Type B pancreatic cell (in vitro differentiated cells): ENCODE measurements at regions not wholly inside any gene's neighbourhood (a gene's known extent, or its start where the extent isn't known, plus 50 kb on each side); places are given as distances from the start of the nearest gene placed in this dataset.
A peak's percentile ranks its signal among the peaks of the same experiment; 100 is the strongest.

ENCODE experiments used
- DNase-seq: peaks from one replicate; pipeline ENCODE4 v3.0.0; 2021; ENCODE audit warnings: mixed read lengths; ENCODE audit not compliant: unreplicated experiment; ENCODE audit errors: extremely low spot score
- H3K27ac Mint-ChIP-seq: 2 replicates; pipeline ENCODE4 v1.8.0; 2021; ENCODE audit warnings: mild to moderate bottlenecking, mixed read lengths
- H3K27me3 Mint-ChIP-seq: 2 replicates; pipeline ENCODE4 v1.8.0; 2021; ENCODE audit warnings: mixed read lengths
- H3K36me3 Mint-ChIP-seq: 2 replicates; pipeline ENCODE4 v1.8.0; 2021; ENCODE audit warnings: mixed read lengths
- H3K4me1 Mint-ChIP-seq: one replicate; pipeline ENCODE4 v1.8.0; 2021; ENCODE audit warnings: mixed read lengths; ENCODE audit not compliant: unreplicated experiment
- H3K4me3 Mint-ChIP-seq: 2 replicates; pipeline ENCODE4 v1.8.0; 2021; ENCODE audit warnings: mild to moderate bottlenecking, mixed read lengths
- H3K9me3 Mint-ChIP-seq: 2 replicates; pipeline ENCODE4 v1.8.0; 2021; ENCODE audit warnings: mixed read lengths
- CTCF ChIP-seq: fragments of 200-600 bp; sonication (generic); conservative IDR thresholded peaks from 2 replicates; pipeline ENCODE4 v1.5.0; 2021; ENCODE audit warnings: antibody characterized with exemption, mild to moderate bottlenecking

GRCh38 chr15:80308002-80308401 lies 56.0 kb upstream of the CTXND1 start:
- Mint-ChIP-seq H3K4me1 (peaks cover 3% of the 10 kb centered on the region), H3K36me3 (no peaks in the 10 kb centered on the region), H3K4me3 (no peak overlapping the region), H3K27ac (no peak overlapping the region), H3K9me3 (no peaks in the 10 kb centered on the region), H3K27me3 (peaks cover 9% of the 10 kb centered on the region)
- no peak for DNase-seq
- no peak for TF ChIP-seq CTCF

- Mint-ChIP-seq H3K27me3 (peaks cover 20% of the 10 kb centered on the region), H3K36me3 (no peaks in the 10 kb centered on the region), H3K9me3 (no peaks in the 10 kb centered on the region), H3K27ac (no peak overlapping the region), H3K4me3 (no peak overlapping the region), H3K4me1 (peaks cover 3% of the 10 kb centered on the region)
- no peak for DNase-seq
- TF ChIP-seq CTCF = peak; percentile 78
Measured at GRCh38 chr15:80309769-80310384, 57.9 kb upstream of the CTXND1 start.

GRCh38 chr15:80310776-80311175 lies 58.8 kb upstream of the CTXND1 start:
- Mint-ChIP-seq H3K36me3 (no peaks in the 10 kb centered on the region), H3K9me3 (no peaks in the 10 kb centered on the region), H3K27me3 (peaks cover 21% of the 10 kb centered on the region), H3K27ac (peak overlapping the region; percentile 71), H3K4me3 (no peak overlapping the region), H3K4me1 (peaks cover 3% of the 10 kb centered on the region)
- no peak for DNase-seq
- TF ChIP-seq CTCF = no peak

- no peak for TF ChIP-seq CTCF
- Mint-ChIP-seq H3K4me1 (no peaks in the 10 kb centered on the region), H3K4me3 (no peak overlapping the region), H3K9me3 (no peaks in the 10 kb centered on the region), H3K27me3 (peaks cover 18% of the 10 kb centered on the region), H3K27ac (no peak overlapping the region), H3K36me3 (no peaks in the 10 kb centered on the region)
- no peak for DNase-seq
Measured at GRCh38 chr15:80315289-80315987, 63.4 kb upstream of the CTXND1 start.

GRCh38 chr15:80317389-80318182 lies 65.6 kb upstream of the CTXND1 start:
- Mint-ChIP-seq H3K27me3 (peaks cover 22% of the 10 kb centered on the region), H3K36me3 (no peaks in the 10 kb centered on the region), H3K9me3 (no peaks in the 10 kb centered on the region), H3K27ac (no peak overlapping the region), H3K4me1 (no peaks in the 10 kb centered on the region), H3K4me3 (no peak overlapping the region)
- no peak for DNase-seq
- no peak for TF ChIP-seq CTCF
